ENCODE measurements at regions not wholly inside any gene's neighbourhood (a gene's known extent, or its start where the extent isn't known, plus 50 kb on each side); places are given as distances from the start of the nearest gene placed in this dataset.
"Not testable (repeated sequence)": the region's sequence is repeated elsewhere in the genome, so short reads cannot be mapped to it uniquely, and the experiment has no call there.

- WGBS, 5 donors = 72 to 82% (median 76%) methylated on average over 2 of the region's 2 CpGs
These were observed 197.2 kb upstream of the IRAK1BP1 start for GRCh38 chr6:78670156-78670555.

GRCh38 chr6:78670802-78671201 lies 196.5 kb upstream of the IRAK1BP1 start:
- WGBS, 5 donors = 55 to 62% (median 60%) methylated on average over 2 of the region's 2 CpGs
- Histone ChIP-seq H3K36me3 (no peaks in the 10 kb centered on the region), H3K27me3 (no peaks in the 10 kb centered on the region), H3K9me3 (peaks cover 0 to 2% (median under 1%) of the 10 kb centered on the region in 4 donors), H3K27ac (no peak overlapping the region), H3K4me3 (no peak overlapping the region), H3K4me1 (no peaks in the 10 kb centered on the region)
- no peak for DNase-seq
- intact Hi-C loops (cut with DNase I; ENCODE audit: low total_unique reads) = no loop called here
- no peak for TF ChIP-seq POLR2A (IDR thresholded peaks at IDR 0.05)
- no peak for TF ChIP-seq CTCF (IDR thresholded peaks at IDR 0.05)
- no peak for TF ChIP-seq POLR2AphosphoS5 (IDR thresholded peaks at IDR 0.05)
- no peak for TF ChIP-seq EP300 (IDR thresholded peaks at IDR 0.05)

More at GRCh38 chr6:78670156-78670555, 197.2 kb upstream of the IRAK1BP1 start:
- no peaks in the 10 kb centered on the region for H3K27me3 ChIP-seq
- DNase-seq = no peak
- no peaks in the 10 kb centered on the region for H3K36me3 ChIP-seq
- H3K27ac ChIP-seq = no peak overlapping the region
- H3K9me3 ChIP-seq = no peaks in the 10 kb centered on the region
- H3K4me3 ChIP-seq = no peak overlapping the region
- intact Hi-C loops (cut with DNase I; ENCODE audit: low total_unique reads) = no loop called here
- H3K4me1 ChIP-seq = no peaks in the 10 kb centered on the region
- TF ChIP-seq CTCF (IDR thresholded peaks at IDR 0.05) (no peak), POLR2A (IDR thresholded peaks at IDR 0.05) (no peak), POLR2AphosphoS5 (IDR thresholded peaks at IDR 0.05) (no peak), EP300 (IDR thresholded peaks at IDR 0.05) (no peak)

GRCh38 chr6:78676069-78677007 lies 191.0 kb upstream of the IRAK1BP1 start:
- H3K27ac ChIP-seq; H3K36me3 ChIP-seq; H3K4me1 ChIP-seq; H3K27me3 ChIP-seq; DNase-seq; intact Hi-C loops (cut with DNase I; ENCODE audit: low total_unique reads); H3K4me3 ChIP-seq: not testable (repeated sequence)
- WGBS, 5 donors = 72 to 81% (median 79%) methylated on average over 14 to 15 of the region's 15 CpGs
- peaks cover 0 to 11% (median 10%) of the 10 kb centered on the region in 4 donors for H3K9me3 ChIP-seq

- H3K9me3 ChIP-seq = peaks cover 0 to under 1% (median 0%) of the 10 kb centered on the region in 4 donors
- no peaks in the 10 kb centered on the region for H3K36me3 ChIP-seq
- DNase-seq = no peak
- intact Hi-C loops (cut with DNase I; ENCODE audit: low total_unique reads) = no loop called here
- no peaks in the 10 kb centered on the region for H3K4me1 ChIP-seq
- no peak overlapping the region for H3K27ac ChIP-seq
- H3K4me3 ChIP-seq = no peak overlapping the region
- no peaks in the 10 kb centered on the region for H3K27me3 ChIP-seq
- TF ChIP-seq POLR2AphosphoS5 (IDR thresholded peaks at IDR 0.05) = no peak
- no peak for TF ChIP-seq EP300 (IDR thresholded peaks at IDR 0.05)
- TF ChIP-seq CTCF (IDR thresholded peaks at IDR 0.05) = no peak
- no peak for TF ChIP-seq POLR2A (IDR thresholded peaks at IDR 0.05)
These were observed 178.7 kb upstream of the IRAK1BP1 start for GRCh38 chr6:78688668-78689067.

- no peaks in the 10 kb centered on the region for H3K4me1 ChIP-seq
- H3K36me3 ChIP-seq = no peaks in the 10 kb centered on the region
- TF ChIP-seq CTCF (IDR thresholded peaks at IDR 0.05) (no peak), EP300 (IDR thresholded peaks at IDR 0.05) (no peak), POLR2AphosphoS5 (IDR thresholded peaks at IDR 0.05) (no peak), POLR2A (IDR thresholded peaks at IDR 0.05) (no peak)
- no peak overlapping the region for H3K4me3 ChIP-seq
- no peaks in the 10 kb centered on the region for H3K27me3 ChIP-seq
- H3K9me3 ChIP-seq = peaks cover 0 to 9% (median 3%) of the 10 kb centered on the region in 4 donors
- no peak overlapping the region for H3K27ac ChIP-seq
- DNase-seq = peak in 1 of 2 donors; percentile 23
- intact Hi-C loops (cut with DNase I; ENCODE audit: low total_unique reads) = no loop called here
- WGBS, 5 donors = 68 to 88% (median 79%) methylated on average over 2 of the region's 2 CpGs
These were observed 173.5 kb upstream of the IRAK1BP1 start for GRCh38 chr6:78693835-78694234.

GRCh38 chr6:78694628-78695027 lies 172.7 kb upstream of the IRAK1BP1 start:
- H3K27me3 ChIP-seq; H3K27ac ChIP-seq; H3K4me3 ChIP-seq; H3K9me3 ChIP-seq; H3K4me1 ChIP-seq; intact Hi-C loops (cut with DNase I; ENCODE audit: low total_unique reads); H3K36me3 ChIP-seq; DNase-seq: not testable (repeated sequence)
- WGBS, 5 donors = 77 to 85% (median 81%) methylated on average over 9 to 10 of the region's 10 CpGs
